ENCODE measurements at regions not wholly inside any gene's neighbourhood (a gene's known extent, or its start where the extent isn't known, plus 50 kb on each side); places are given as distances from the start of the nearest gene placed in this dataset.

DNA sequence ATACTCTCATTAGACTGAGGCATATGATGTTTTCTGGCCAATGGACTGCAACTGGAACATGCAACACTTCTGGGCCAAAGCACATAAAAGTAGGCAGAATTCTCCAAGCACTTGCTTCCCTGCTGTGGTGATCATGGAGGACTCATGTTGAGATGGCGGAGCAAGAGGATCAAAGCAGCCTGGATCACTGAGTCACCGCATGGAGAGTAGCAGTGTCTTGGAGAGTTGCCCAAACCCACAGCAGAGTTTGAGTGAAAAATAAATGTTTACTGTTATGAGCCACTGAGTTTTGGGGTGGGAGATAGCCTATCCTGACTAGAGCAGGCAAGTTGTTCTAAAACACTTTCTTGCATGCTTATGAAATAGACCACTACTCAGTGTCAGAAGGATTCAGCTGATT is 359.5 kb downstream of the ZNF521 start:
- DNase-seq: no peak
- Histone ChIP-seq H3K18ac (ENCODE audit: low read length) (no peak overlapping the region), H3K4me2 (ENCODE audit: low read length) (no peak overlapping the region), H3K79me1 (ENCODE audit: low read length) (no peaks in the 10 kb centered on the region), H3K27ac (ENCODE audit: low read depth, low read length) (no peak overlapping the region), H4K91ac (ENCODE audit: low read depth, low read length) (no peak overlapping the region), H3K4ac (ENCODE audit: low read depth, low read length) (no peak overlapping the region), H3K9me3 (ENCODE audit: insufficient read depth, low read depth, low read length) (no peaks in the 10 kb centered on the region), H3K14ac (ENCODE audit: low read length) (no peak overlapping the region), H3K9ac (ENCODE audit: low read length) (no peak overlapping the region), H3K79me2 (ENCODE audit: control insufficient read depth, insufficient read depth, low read length, poor library complexity) (no peaks in the 10 kb centered on the region), H4K12ac (ENCODE audit: low read depth, low read length) (no peak overlapping the region), H2BK120ac (ENCODE audit: insufficient read depth, low read length, poor library complexity) (no peak overlapping the region), H2AK5ac (ENCODE audit: low read length) (no peak overlapping the region), H2BK12ac (ENCODE audit: low read length) (no peak overlapping the region), H3K36me3 (ENCODE audit: control insufficient read depth in 1 of 2, insufficient read depth in 2 of 2, low read length in 2 of 2) (no peaks in the 10 kb centered on the region), H2BK5ac (ENCODE audit: low read depth, low read length, poor library complexity) (no peak overlapping the region), H3K4me3 (ENCODE audit: low read depth, low read length) (no peak overlapping the region), H4K8ac (ENCODE audit: low read depth, low read length) (no peak overlapping the region), H3K27me3 (ENCODE audit: insufficient read depth, low read length) (no peaks in the 10 kb centered on the region), H3K4me1 (ENCODE audit: control insufficient read depth in 1 of 2, insufficient read depth in 2 of 2, low read length in 2 of 2) (peaks cover 0 to 3% of the 10 kb centered on the region in 2 experiments), H2AFZ (ENCODE audit: insufficient read depth, low read length, poor library complexity) (no peak overlapping the region), H3K23ac (ENCODE audit: low read length) (no peak overlapping the region)
- WGBS (ENCODE audit: extremely low coverage, insufficient coverage, insufficient read length): no CpG with 5 or more reads among the region's 2 CpGs

DNA sequence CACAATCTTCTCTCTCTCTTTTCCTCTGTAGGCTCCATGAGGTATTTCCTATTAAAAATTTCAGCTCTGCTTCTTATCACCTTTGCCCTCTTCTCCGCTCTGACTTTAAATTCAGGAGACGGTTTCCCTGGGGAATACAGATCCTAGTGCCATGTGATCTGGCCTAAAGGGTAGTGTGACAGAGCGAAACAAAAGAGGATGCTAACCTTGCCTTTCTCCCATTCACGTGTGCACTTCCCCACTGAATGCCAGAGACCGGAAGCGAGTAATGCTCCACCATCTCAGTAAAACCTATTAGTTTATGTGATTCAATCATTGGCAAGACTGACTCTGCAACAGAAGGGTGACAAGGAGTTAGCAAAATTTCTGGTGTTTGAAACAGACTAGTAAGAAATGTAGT is 358.3 kb downstream of the ZNF521 start:
- Histone ChIP-seq H3K9ac (ENCODE audit: low read length) (no peak overlapping the region), H3K36me3 (ENCODE audit: control insufficient read depth in 1 of 2, insufficient read depth in 2 of 2, low read length in 2 of 2) (no peaks in the 10 kb centered on the region), H4K12ac (ENCODE audit: low read depth, low read length) (no peak overlapping the region), H4K8ac (ENCODE audit: low read depth, low read length) (no peak overlapping the region), H3K79me1 (ENCODE audit: low read length) (no peaks in the 10 kb centered on the region), H4K91ac (ENCODE audit: low read depth, low read length) (no peak overlapping the region), H2AFZ (ENCODE audit: insufficient read depth, low read length, poor library complexity) (no peak overlapping the region), H3K27ac (ENCODE audit: low read depth, low read length) (no peak overlapping the region), H2BK5ac (ENCODE audit: low read depth, low read length, poor library complexity) (no peak overlapping the region), H3K4me1 (ENCODE audit: control insufficient read depth in 1 of 2, insufficient read depth in 2 of 2, low read length in 2 of 2) (no peaks in the 10 kb centered on the region), H3K14ac (ENCODE audit: low read length) (no peak overlapping the region), H3K23ac (ENCODE audit: low read length) (no peak overlapping the region), H3K4ac (ENCODE audit: low read depth, low read length) (no peak overlapping the region), H3K79me2 (ENCODE audit: control insufficient read depth, insufficient read depth, low read length, poor library complexity) (no peaks in the 10 kb centered on the region), H3K4me2 (ENCODE audit: low read length) (no peak overlapping the region), H3K27me3 (ENCODE audit: insufficient read depth, low read length) (no peaks in the 10 kb centered on the region), H3K18ac (ENCODE audit: low read length) (no peak overlapping the region), H3K9me3 (ENCODE audit: insufficient read depth, low read depth, low read length) (no peaks in the 10 kb centered on the region), H2BK12ac (ENCODE audit: low read length) (no peak overlapping the region), H2AK5ac (ENCODE audit: low read length) (no peak overlapping the region), H3K4me3 (ENCODE audit: low read depth, low read length) (no peak overlapping the region), H2BK120ac (ENCODE audit: insufficient read depth, low read length, poor library complexity) (no peak overlapping the region)
- no CpG with 5 or more reads among the region's 6 CpGs for WGBS (ENCODE audit: extremely low coverage, insufficient coverage, insufficient read length)
- DNase-seq: no peak

DNA sequence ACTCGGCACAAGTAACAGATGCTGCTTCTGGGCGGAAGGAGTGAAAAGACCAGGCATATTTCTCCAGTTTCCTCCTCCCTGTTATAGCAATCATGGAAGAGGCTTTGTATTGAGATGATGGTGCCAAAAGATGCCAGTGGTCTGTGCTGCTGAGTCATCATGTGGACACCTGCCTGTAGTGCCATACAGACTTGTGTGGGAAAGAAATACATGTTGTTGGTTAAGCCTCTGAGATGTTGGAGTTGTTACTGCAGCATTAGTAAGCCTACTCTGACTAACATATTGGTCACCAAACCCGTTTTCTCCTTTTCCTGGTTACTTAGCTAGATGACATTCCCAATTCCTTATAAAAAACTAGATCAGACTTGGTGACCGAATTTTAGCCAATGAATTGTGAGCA is 356.9 kb downstream of the ZNF521 start:
- Histone ChIP-seq H3K4me2 (ENCODE audit: low read length) (no peak overlapping the region), H3K23ac (ENCODE audit: low read length) (no peak overlapping the region), H3K4ac (ENCODE audit: low read depth, low read length) (no peak overlapping the region), H2BK12ac (ENCODE audit: low read length) (no peak overlapping the region), H3K36me3 (ENCODE audit: control insufficient read depth in 1 of 2, insufficient read depth in 2 of 2, low read length in 2 of 2) (no peaks in the 10 kb centered on the region), H3K14ac (ENCODE audit: low read length) (no peak overlapping the region), H2BK5ac (ENCODE audit: low read depth, low read length, poor library complexity) (no peak overlapping the region), H3K9me3 (ENCODE audit: insufficient read depth, low read depth, low read length) (no peaks in the 10 kb centered on the region), H2AK5ac (ENCODE audit: low read length) (no peak overlapping the region), H3K79me1 (ENCODE audit: low read length) (no peaks in the 10 kb centered on the region), H3K4me3 (ENCODE audit: low read depth, low read length) (no peak overlapping the region), H3K18ac (ENCODE audit: low read length) (no peak overlapping the region), H2AFZ (ENCODE audit: insufficient read depth, low read length, poor library complexity) (no peak overlapping the region), H3K9ac (ENCODE audit: low read length) (no peak overlapping the region), H2BK120ac (ENCODE audit: insufficient read depth, low read length, poor library complexity) (no peak overlapping the region), H4K91ac (ENCODE audit: low read depth, low read length) (no peak overlapping the region), H4K12ac (ENCODE audit: low read depth, low read length) (no peak overlapping the region), H3K4me1 (ENCODE audit: control insufficient read depth in 1 of 2, insufficient read depth in 2 of 2, low read length in 2 of 2) (no peaks in the 10 kb centered on the region), H3K27ac (ENCODE audit: low read depth, low read length) (no peak overlapping the region), H3K79me2 (ENCODE audit: control insufficient read depth, insufficient read depth, low read length, poor library complexity) (no peaks in the 10 kb centered on the region), H3K27me3 (ENCODE audit: insufficient read depth, low read length) (no peaks in the 10 kb centered on the region), H4K8ac (ENCODE audit: low read depth, low read length) (no peak overlapping the region)
- WGBS (ENCODE audit: extremely low coverage, insufficient coverage, insufficient read length): no CpG with 5 or more reads among the region's 4 CpGs
- DNase-seq: no peak

DNA sequence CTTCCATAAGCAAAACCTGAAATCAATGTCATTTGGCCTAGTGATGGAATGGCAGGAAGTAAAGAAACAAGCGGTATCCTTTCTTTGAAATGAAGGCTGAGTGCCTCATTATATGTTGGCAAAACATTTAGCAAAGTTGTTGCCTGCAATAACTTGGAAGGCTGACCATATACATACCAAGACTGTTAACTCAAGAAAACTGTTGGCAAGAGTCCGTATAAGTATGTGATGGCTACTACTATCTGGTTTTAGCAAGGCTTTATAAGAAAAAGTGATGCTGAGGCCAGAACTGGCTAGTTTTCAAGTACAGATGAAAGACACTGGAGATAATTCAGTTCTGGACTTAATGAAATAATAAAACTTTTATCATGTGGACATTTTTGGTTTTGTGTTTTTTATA is 356.2 kb downstream of the ZNF521 start:
- no peak overlapping the region for H4K8ac ChIP-seq (ENCODE audit: low read depth, low read length)
- no peaks in the 10 kb centered on the region for H3K36me3 ChIP-seq (ENCODE audit: control insufficient read depth in 1 of 2, insufficient read depth in 2 of 2, low read length in 2 of 2)
- no peak overlapping the region for H3K4ac ChIP-seq (ENCODE audit: low read depth, low read length)
- no peak overlapping the region for H4K91ac ChIP-seq (ENCODE audit: low read depth, low read length)
- no peak overlapping the region for H3K4me3 ChIP-seq (ENCODE audit: low read depth, low read length)
- H3K9ac ChIP-seq (ENCODE audit: low read length): no peak overlapping the region
- H2AFZ ChIP-seq (ENCODE audit: insufficient read depth, low read length, poor library complexity): no peak overlapping the region
- H3K79me2 ChIP-seq (ENCODE audit: control insufficient read depth, insufficient read depth, low read length, poor library complexity): no peaks in the 10 kb centered on the region
- no peak overlapping the region for H3K27ac ChIP-seq (ENCODE audit: low read depth, low read length)
- no peaks in the 10 kb centered on the region for H3K9me3 ChIP-seq (ENCODE audit: insufficient read depth, low read depth, low read length)
- no peaks in the 10 kb centered on the region for H3K4me1 ChIP-seq (ENCODE audit: control insufficient read depth in 1 of 2, insufficient read depth in 2 of 2, low read length in 2 of 2)
- H3K14ac ChIP-seq (ENCODE audit: low read length): no peak overlapping the region
- H3K79me1 ChIP-seq (ENCODE audit: low read length): no peaks in the 10 kb centered on the region
- H3K27me3 ChIP-seq (ENCODE audit: insufficient read depth, low read length): no peaks in the 10 kb centered on the region
- H4K12ac ChIP-seq (ENCODE audit: low read depth, low read length): no peak overlapping the region
- H2BK120ac ChIP-seq (ENCODE audit: insufficient read depth, low read length, poor library complexity): no peak overlapping the region
- no peak overlapping the region for H3K18ac ChIP-seq (ENCODE audit: low read length)
- H2BK12ac ChIP-seq (ENCODE audit: low read length): no peak overlapping the region
- H3K23ac ChIP-seq (ENCODE audit: low read length): no peak overlapping the region
- H3K4me2 ChIP-seq (ENCODE audit: low read length): no peak overlapping the region
- no peak overlapping the region for H2BK5ac ChIP-seq (ENCODE audit: low read depth, low read length, poor library complexity)
- no peak for DNase-seq
- WGBS (ENCODE audit: extremely low coverage, insufficient coverage, insufficient read length): no CpG with 5 or more reads among the region's 2 CpGs
- no peak overlapping the region for H2AK5ac ChIP-seq (ENCODE audit: low read length)
